IMR-90 (cell line): ENCODE measurements at regions not wholly inside any gene's neighbourhood (a gene's known extent, or its start where the extent isn't known, plus 50 kb on each side); places are given as distances from the start of the nearest gene placed in this dataset.

Source experiments
- ATAC-seq: fragments of 200-7000 bp; cut with Tn5 transposase; 2 replicates; pipeline ENCODE4 v1.9.1; 2020; ENCODE audit warnings: low read depth, mild to moderate bottlenecking, moderate library complexity
- BruUV-seq: library from RNA; stranded (reverse); fragments of 400-500 nt; replicated peaks from 2 replicates; lab custom pipeline; 2021; lab: Mats Ljungman, UMichigan
- CTCF ChIA-PET: fragments of 300-600 bp; formaldehyde crosslinking; extraction: SDS; loops from one replicate; lab custom pipeline; 2021; ENCODE audit warnings: antibody characterized with exemption; lab: Yijun Ruan, JAX
- POLR2A ChIA-PET: fragments of 300-600 bp; sonication (Branson Sonifier 250); formaldehyde crosslinking; loops from one replicate; lab custom pipeline; 2022; ENCODE audit warnings: antibody characterized with exemption; ENCODE audit not compliant: unreplicated experiment; lab: Charles Lee
- DNase-seq: peaks from one replicate; pipeline ENCODE4 v3.0.0; 2013
- H2AFZ ChIP-seq: replicated peaks from 2 replicates; pipeline ENCODE3; 2013; ENCODE audit warnings: low read length, mild to moderate bottlenecking; ENCODE audit not compliant: poor library complexity
- H2AK5ac ChIP-seq: 2 replicates; pipeline ENCODE4 v1.6.1; 2013; ENCODE audit warnings: low read depth, low read length, inconsistent platforms
- H2AK9ac ChIP-seq: replicated peaks from 2 replicates; pipeline ENCODE3; 2013; ENCODE audit warnings: mild to moderate bottlenecking, low read depth, low read length, moderate library complexity; ENCODE audit not compliant: poor library complexity
- H2BK120ac ChIP-seq: 2 replicates; pipeline ENCODE4 v1.6.1; 2013; ENCODE audit warnings: low read depth, low read length, inconsistent platforms
- H2BK15ac ChIP-seq: 3 replicates; pipeline ENCODE4 v1.6.1; 2013; ENCODE audit warnings: low read depth, low read length, inconsistent platforms
- H2BK20ac ChIP-seq: 2 replicates; pipeline ENCODE4 v1.6.1; 2013; ENCODE audit warnings: low read depth, mild to moderate bottlenecking, inconsistent platforms, low read length, moderate library complexity
- H2BK5ac ChIP-seq: 2 replicates; pipeline ENCODE4 v1.6.1; 2013; ENCODE audit warnings: mild to moderate bottlenecking, low read depth, low read length, inconsistent platforms; ENCODE audit not compliant: poor library complexity, severe bottlenecking
- H3K14ac ChIP-seq: replicated peaks from 2 replicates; pipeline ENCODE4 v1.6.1; 2013; ENCODE audit warnings: low read depth, low read length, inconsistent platforms
- H3K18ac ChIP-seq: 2 replicates; pipeline ENCODE4 v1.6.1; 2013; ENCODE audit warnings: low read depth, low read length, control low read depth
- H3K23ac ChIP-seq: 2 replicates; pipeline ENCODE4 v1.6.1; 2013; ENCODE audit warnings: low read depth, low read length, inconsistent platforms
- H3K27ac ChIP-seq: 2 replicates; pipeline ENCODE4 v1.5.1; 2013; ENCODE audit warnings: mild to moderate bottlenecking, control low read depth, low read length; ENCODE audit not compliant: insufficient read depth
- H3K27me3 ChIP-seq: 2 replicates; pipeline ENCODE4 v1.6.1; 2013; ENCODE audit warnings: low read length; ENCODE audit not compliant: control insufficient read depth, insufficient read depth
- H3K36me3 ChIP-seq: 2 replicates; pipeline ENCODE4 v1.6.1; 2013; ENCODE audit warnings: low read length, mixed read lengths; ENCODE audit not compliant: control insufficient read depth, insufficient read depth
- H3K4ac ChIP-seq: 2 replicates; pipeline ENCODE4 v1.6.1; 2013; ENCODE audit warnings: low read depth, low read length, inconsistent platforms
- H3K4me1 ChIP-seq: 2 replicates; pipeline ENCODE4 v1.6.1; 2013; ENCODE audit warnings: low read length, mixed read lengths; ENCODE audit not compliant: control insufficient read depth, insufficient read depth
- H3K4me2 ChIP-seq: 2 replicates; pipeline ENCODE4 v1.6.1; 2013; ENCODE audit warnings: low read depth, mild to moderate bottlenecking, control low read depth, low read length, moderate library complexity
- H3K4me3 ChIP-seq: 2 replicates; pipeline ENCODE4 v1.5.1; 2013; ENCODE audit warnings: low read depth, mild to moderate bottlenecking, control low read depth, low read length, moderate library complexity; ENCODE audit not compliant: insufficient read depth
- H3K56ac ChIP-seq: 2 replicates; pipeline ENCODE4 v1.6.1; 2013; ENCODE audit warnings: low read length, inconsistent platforms; ENCODE audit not compliant: insufficient read depth; ENCODE audit errors: extremely low read depth
- H3K79me1 ChIP-seq, 2 experiments: 2 replicates each; pipeline ENCODE4 v1.6.1; 2013; ENCODE audit warnings: low read length in 2 of 2, inconsistent platforms in 1 of 2, low read depth in 1 of 2
- H3K9ac ChIP-seq: 2 replicates; pipeline ENCODE4 v1.6.1; 2013; ENCODE audit warnings: low read depth, low read length, control low read depth
- H3K9me1 ChIP-seq: 2 replicates; pipeline ENCODE4 v1.6.1; 2013; ENCODE audit warnings: low read length, inconsistent platforms; ENCODE audit not compliant: insufficient read depth
- H3K9me3 ChIP-seq: 2 replicates; pipeline ENCODE4 v1.6.1; 2013; ENCODE audit warnings: low read length; ENCODE audit not compliant: control insufficient read depth, insufficient read depth
- H4K20me1 ChIP-seq: 2 replicates; pipeline ENCODE4 v1.6.1; 2013; ENCODE audit warnings: low read length, inconsistent platforms; ENCODE audit not compliant: insufficient read depth
- H4K5ac ChIP-seq: 2 replicates; pipeline ENCODE4 v1.6.1; 2013; ENCODE audit warnings: mild to moderate bottlenecking, low read depth, low read length, control low read depth
- H4K8ac ChIP-seq, 2 experiments: 2 replicates each; pipeline ENCODE4 v1.6.1; 2013; ENCODE audit warnings: low read depth in 2 of 2, low read length in 2 of 2, control low read depth in 1 of 2, inconsistent platforms in 1 of 2
- H4K91ac ChIP-seq: 2 replicates; pipeline ENCODE4 v1.6.1; 2013; ENCODE audit warnings: low read depth, low read length, inconsistent platforms; ENCODE audit not compliant: insufficient read depth
- BHLHE40 ChIP-seq: fragments of 150-350 bp; IDR thresholded peaks from 2 replicates; pipeline ENCODE4 v1.6.1; 2016; ENCODE audit warnings: mild to moderate bottlenecking, low read depth, low read length
- FOS ChIP-seq: fragments of 150-350 bp; IDR thresholded peaks from 2 replicates; pipeline ENCODE4 v1.6.1; 2016; ENCODE audit warnings: low read depth, low read length
- MAZ ChIP-seq: IDR thresholded peaks from 2 replicates; pipeline ENCODE4 v1.6.1; 2012; ENCODE audit warnings: low read depth, mild to moderate bottlenecking, low read length, improper control_type of control experiment, moderate library complexity, borderline replicate concordance
- RAD21 ChIP-seq: IDR thresholded peaks from 2 replicates; pipeline ENCODE4 v1.6.1; 2012; ENCODE audit warnings: low read length, improper control_type of control experiment
- SMC3 ChIP-seq: fragments of 150-350 bp; IDR thresholded peaks from 2 replicates; pipeline ENCODE4 v1.6.1; 2016; ENCODE audit warnings: low read depth, mild to moderate bottlenecking, antibody characterized with exemption, low read length, moderate library complexity
- WGBS, 2 experiments: methylation state at CpG; one replicate each; pipeline versions ENCODE4 v1.1.5 to v1.1.7; 2013; ENCODE audit warnings: missing lambda C conversion rate in 2 of 2; ENCODE audit not compliant: insufficient read length in 1 of 2; ENCODE audit errors: extremely low coverage in 2 of 2; 5-methylcytosine and 5-hydroxymethylcytosine counted together
- dilution Hi-C: fragments of 300-500 bp; cut with HindIII; formaldehyde crosslinking; loops from one replicate; pipeline ENCODE4 v1.14.3; 2018; ENCODE audit warnings: low sequenced_read_pairs; ENCODE audit not compliant: unreplicated experiment
- in situ Hi-C: fragments of 300-500 bp; cut with MboI; formaldehyde crosslinking; loops from 3 replicates; pipeline ENCODE4 v1.14.3; 2019; ENCODE audit warnings: low sequenced_read_pairs, inconsistent platforms, mixed read lengths
- intact Hi-C: fragments of 100-400 bp; cut with micrococcal nuclease; formaldehyde crosslinking; loops from 2 replicates; pipeline ENCODE4 v1.10.0; 2022

DNA sequence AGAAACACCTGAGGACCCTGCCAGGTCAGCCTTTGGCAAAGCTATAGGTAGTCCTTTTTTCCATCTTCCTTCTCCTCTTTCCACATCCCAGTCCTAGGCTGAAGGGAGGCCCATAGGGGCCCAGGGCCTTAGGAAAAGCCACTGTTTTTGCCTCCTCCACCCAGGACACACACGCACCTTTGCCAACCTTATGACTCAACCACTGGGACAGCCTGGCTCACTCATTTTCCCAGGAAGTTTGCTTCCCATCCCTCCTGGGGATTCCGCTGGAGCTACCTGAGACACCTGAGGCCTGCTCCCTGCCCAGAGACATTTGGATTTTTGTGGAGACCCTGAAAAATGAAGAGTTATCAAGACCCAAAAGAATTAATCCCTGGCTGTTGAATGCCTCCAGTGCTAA is 273.4 kb upstream of the SIX2 start:
- H3K9ac ChIP-seq = no peak overlapping the region

More for the DNA sequence above, 273.4 kb upstream of the SIX2 start:
- H4K5ac ChIP-seq = no peak overlapping the region
- no peak overlapping the region for H3K56ac ChIP-seq
- no peak overlapping the region for H4K91ac ChIP-seq
- H3K9me1 ChIP-seq = no peaks in the 10 kb centered on the region; the same call in 1 of the 2 replicates
- no TSS peak for BruUV-seq
- H3K4me1 ChIP-seq = peaks cover 12% of the 10 kb centered on the region; the same call in 1 of the 2 replicates
- no peak overlapping the region for H4K8ac ChIP-seq
- DNase-seq (no peak), ATAC-seq (no peak)
- H3K23ac ChIP-seq = no peak overlapping the region
- H2AK9ac ChIP-seq = no peak overlapping the region
- dilution Hi-C loops (no loop called here), intact Hi-C loops (no loop called here), in situ Hi-C loops (no loop called here)
- no peak overlapping the region for H2AFZ ChIP-seq
- no peak overlapping the region for H2BK5ac ChIP-seq
- H3K18ac ChIP-seq = no peak overlapping the region
- H3K14ac ChIP-seq = no peak overlapping the region
- no peaks in the 10 kb centered on the region for H3K36me3 ChIP-seq
- TF ChIP-seq MAZ (no peak), BHLHE40 (no peak), SMC3 (no peak), FOS (no peak), RAD21 (no peak)
- 0 out of 2 replicates have a peak, but pooled peaks cover 4% of the 10 kb centered on the region for H3K9me3 ChIP-seq
- no peak overlapping the region for H2BK15ac ChIP-seq
- no peaks in the 10 kb centered on the region for H4K20me1 ChIP-seq
- no peak overlapping the region for H2BK120ac ChIP-seq
- H2BK20ac ChIP-seq = no peak overlapping the region
- H2AK5ac ChIP-seq = no peak overlapping the region
- CTCF ChIA-PET = no interaction called here
- no peaks in the 10 kb centered on the region for H3K79me1 ChIP-seq
- no peak overlapping the region for H3K4ac ChIP-seq
- peaks cover 20% of the 10 kb centered on the region for H3K27me3 ChIP-seq
- 86% methylated on average over 1 of the region's 2 CpGs; no CpG with 5 or more reads in 1 of the 2 experiments for WGBS, 2 experiments
- H3K27ac ChIP-seq = no peak overlapping the region
- POLR2A ChIA-PET = no interaction called here
- H3K4me2 ChIP-seq = no peak overlapping the region
- no peak overlapping the region for H3K4me3 ChIP-seq
